Ascending aorta (tissue), 2 donors: ENCODE measurements at regions not wholly inside any gene's neighbourhood (a gene's known extent, or its start where the extent isn't known, plus 50 kb on each side); places are given as distances from the start of the nearest gene placed in this dataset.

ENCODE experiments used
- DNase-seq, 2 donors: peaks; one replicate each; pipeline ENCODE4 v3.0.0-alpha.2; 2019; ENCODE audit warnings: low spot score in 2 of 2
- H3K27ac ChIP-seq, 2 donors: fragments of 200-600 bp; sonication (generic); one replicate each; pipeline ENCODE4 v1.5.1; 2016 to 2017; ENCODE audit warnings: mild to moderate bottlenecking in 1 of 2
- H3K27me3 ChIP-seq: fragments of 200-600 bp; sonication (generic); one replicate; pipeline ENCODE4 v1.5.1; 2017
- H3K36me3 ChIP-seq, 2 donors: fragments of 200-600 bp; sonication (generic); one replicate each; pipeline ENCODE4 v1.5.1; 2016
- H3K4me1 ChIP-seq, 2 donors: fragments of 200-600 bp; sonication (generic); one replicate each; pipeline ENCODE4 v1.5.1; 2016 to 2017; ENCODE audit warnings: mild to moderate bottlenecking in 1 of 2
- H3K4me3 ChIP-seq, 2 donors: fragments of 200-600 bp; sonication (generic); one replicate each; pipeline ENCODE4 v1.5.1; 2016 to 2017; ENCODE audit warnings: mild to moderate bottlenecking in 1 of 2
- H3K9me3 ChIP-seq, 2 donors: fragments of 200-600 bp; sonication (generic); one replicate each; pipeline ENCODE4 v1.5.1; 2016
- intact Hi-C: fragments of 100-400 bp; cut with DNase I; formaldehyde crosslinking; loops from one replicate; pipeline ENCODE4 v1.15.1; 2023
- TF ChIP-seq, protein P1 (sequence below), 3 experiments: fragments of 200-600 bp in 2 of 3; fragments of 450-650 bp in 1 of 3; sonication (generic) in 2 of 3; IDR thresholded peaks; one replicate each; pipeline ENCODE4 v1.5.1; 2016 to 2019; ENCODE audit warnings: antibody characterized with exemption in 3 of 3, mild to moderate bottlenecking in 1 of 3, moderate library complexity in 1 of 3

DNA sequence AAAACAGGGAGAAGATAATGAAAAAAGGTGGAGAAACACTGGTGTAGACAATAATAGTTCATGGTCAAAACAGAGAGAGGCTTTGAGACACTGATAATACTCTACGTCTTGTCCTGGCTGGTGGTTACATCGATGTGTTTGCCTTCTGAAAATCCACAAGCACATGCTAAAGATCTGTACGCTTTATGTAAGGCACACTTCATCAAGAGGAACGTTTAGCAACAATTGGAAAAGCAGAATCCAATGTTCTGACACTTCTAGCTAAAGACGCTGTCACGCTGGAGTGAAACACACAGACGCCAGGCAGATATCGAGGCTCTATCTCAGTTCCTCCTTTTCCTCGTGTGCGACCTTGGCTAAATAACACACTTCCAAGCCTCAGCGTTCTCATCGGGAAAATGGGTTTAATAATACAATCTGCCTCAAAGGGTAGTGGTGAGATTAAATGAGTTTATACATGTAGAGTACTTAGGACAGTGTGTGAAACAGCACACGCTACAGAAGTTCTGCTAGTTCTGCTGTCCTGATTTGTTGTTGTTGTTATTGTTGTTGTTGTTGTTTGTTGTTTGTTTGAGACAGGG, 386.1 kb downstream of the SETD4 start:
- DNase-seq, result no peak
- intact Hi-C loops, result no loop called here
- H3K36me3 ChIP-seq, result no peaks in the 10 kb centered on the region
- no peak overlapping the region for H3K4me3 ChIP-seq
- no peaks in the 10 kb centered on the region for H3K4me1 ChIP-seq
- H3K9me3 ChIP-seq, result no peaks in the 10 kb centered on the region
- TF ChIP-seq, protein P1, sequence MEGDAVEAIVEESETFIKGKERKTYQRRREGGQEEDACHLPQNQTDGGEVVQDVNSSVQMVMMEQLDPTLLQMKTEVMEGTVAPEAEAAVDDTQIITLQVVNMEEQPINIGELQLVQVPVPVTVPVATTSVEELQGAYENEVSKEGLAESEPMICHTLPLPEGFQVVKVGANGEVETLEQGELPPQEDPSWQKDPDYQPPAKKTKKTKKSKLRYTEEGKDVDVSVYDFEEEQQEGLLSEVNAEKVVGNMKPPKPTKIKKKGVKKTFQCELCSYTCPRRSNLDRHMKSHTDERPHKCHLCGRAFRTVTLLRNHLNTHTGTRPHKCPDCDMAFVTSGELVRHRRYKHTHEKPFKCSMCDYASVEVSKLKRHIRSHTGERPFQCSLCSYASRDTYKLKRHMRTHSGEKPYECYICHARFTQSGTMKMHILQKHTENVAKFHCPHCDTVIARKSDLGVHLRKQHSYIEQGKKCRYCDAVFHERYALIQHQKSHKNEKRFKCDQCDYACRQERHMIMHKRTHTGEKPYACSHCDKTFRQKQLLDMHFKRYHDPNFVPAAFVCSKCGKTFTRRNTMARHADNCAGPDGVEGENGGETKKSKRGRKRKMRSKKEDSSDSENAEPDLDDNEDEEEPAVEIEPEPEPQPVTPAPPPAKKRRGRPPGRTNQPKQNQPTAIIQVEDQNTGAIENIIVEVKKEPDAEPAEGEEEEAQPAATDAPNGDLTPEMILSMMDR (IDR thresholded peaks at IDR 0.05), result no peak
- H3K27me3 ChIP-seq, result no peaks in the 10 kb centered on the region
- H3K27ac ChIP-seq, result no peak overlapping the region

DNA sequence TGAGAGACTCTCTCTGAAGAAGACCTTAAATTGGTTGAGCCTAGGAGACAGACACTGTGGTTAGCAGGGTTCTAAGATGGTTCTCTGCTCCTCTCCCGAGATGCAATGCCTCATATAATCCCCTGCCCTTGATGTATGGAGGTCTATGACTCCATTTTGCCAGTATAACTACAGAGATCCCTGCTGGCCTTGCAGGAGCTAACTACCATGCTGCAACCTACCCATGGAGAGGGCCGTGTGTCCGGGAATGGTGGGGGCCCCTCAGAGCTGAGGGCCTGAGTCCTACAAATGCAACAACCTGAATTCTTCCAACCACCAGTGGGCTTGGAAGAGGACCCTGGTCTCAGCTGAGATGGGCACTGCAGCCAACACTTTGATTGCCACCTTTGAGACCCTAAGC, 388.0 kb downstream of the SETD4 start:
- intact Hi-C loops, result no loop called here
- TF ChIP-seq, protein P1 (IDR thresholded peaks at IDR 0.05), result no peak
- Histone ChIP-seq H3K27me3 (no peaks in the 10 kb centered on the region), H3K4me3 (no peak overlapping the region), H3K36me3 (no peaks in the 10 kb centered on the region), H3K4me1 (no peaks in the 10 kb centered on the region), H3K9me3 (no peaks in the 10 kb centered on the region), H3K27ac (no peak overlapping the region)
- DNase-seq, result no peak

DNA sequence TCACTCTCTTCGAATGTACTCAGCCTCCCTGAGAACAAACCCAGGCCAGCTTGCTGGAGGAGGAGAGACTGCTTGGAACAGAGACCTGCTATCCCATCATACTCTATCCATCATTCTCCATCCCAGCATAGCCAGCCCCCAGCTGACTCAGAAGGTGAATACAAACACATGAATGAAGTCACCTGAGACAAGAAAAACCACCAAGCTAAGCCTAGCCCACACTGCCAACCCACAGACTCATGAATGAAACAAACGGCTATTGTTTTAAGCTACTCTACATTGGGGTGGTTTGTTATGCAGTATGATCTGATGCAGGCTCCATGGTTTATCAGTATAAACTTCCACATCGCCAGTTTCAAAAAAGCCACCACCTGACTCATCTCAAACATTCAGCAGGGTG, 395.6 kb downstream of the SETD4 start:
- Histone ChIP-seq H3K9me3 (no peaks in the 10 kb centered on the region), H3K4me3 (no peak overlapping the region), H3K27ac (no peak overlapping the region), H3K4me1 (no peaks in the 10 kb centered on the region), H3K36me3 (no peaks in the 10 kb centered on the region), H3K27me3 (no peaks in the 10 kb centered on the region)
- DNase-seq, result no peak
- intact Hi-C loops, result no loop called here
- TF ChIP-seq, protein P1 (IDR thresholded peaks at IDR 0.05), result no peak

DNA sequence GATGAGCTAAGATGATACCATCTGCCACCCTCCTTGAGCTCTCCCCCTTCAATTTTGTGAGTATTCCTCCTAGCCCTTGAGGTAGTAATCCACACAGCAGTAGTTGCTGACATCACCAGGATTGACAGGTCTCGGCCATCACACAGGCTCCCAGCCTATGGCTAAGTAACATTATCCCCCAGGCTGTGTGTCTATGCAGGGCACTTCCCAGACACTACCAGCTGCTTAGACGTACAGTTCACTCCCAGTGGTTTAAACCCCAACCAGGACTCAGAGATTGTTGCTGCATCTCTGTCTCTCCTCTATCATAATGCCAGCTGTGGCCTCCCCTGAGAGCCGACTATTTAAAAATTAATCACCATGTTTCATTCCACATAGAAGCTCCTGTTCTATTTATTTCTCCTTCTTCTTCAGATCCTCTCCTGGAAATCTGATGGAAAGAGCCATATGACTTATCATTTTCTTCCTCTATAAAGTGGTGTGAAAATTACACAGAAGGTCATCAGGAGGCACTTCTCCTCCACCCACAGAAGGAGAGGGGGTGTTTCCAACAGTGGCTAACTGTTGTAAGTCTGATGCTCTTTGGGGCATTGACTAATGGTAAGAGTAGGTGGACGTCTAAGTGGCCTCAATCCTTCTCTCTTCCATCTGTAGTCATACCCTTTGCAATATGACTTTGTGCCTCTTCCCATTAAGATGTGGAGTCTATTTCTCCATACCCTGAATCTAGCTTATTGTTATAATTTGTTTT, 396.3 kb downstream of the SETD4 start:
- TF ChIP-seq, protein P1 (IDR thresholded peaks at IDR 0.05), result no peak
- no peaks in the 10 kb centered on the region for H3K4me1 ChIP-seq
- no peak for DNase-seq
- intact Hi-C loops, result no loop called here
- no peak overlapping the region for H3K4me3 ChIP-seq
- no peaks in the 10 kb centered on the region for H3K9me3 ChIP-seq
- H3K27ac ChIP-seq, result no peak overlapping the region
- H3K27me3 ChIP-seq, result no peaks in the 10 kb centered on the region
- H3K36me3 ChIP-seq, result no peaks in the 10 kb centered on the region

DNA sequence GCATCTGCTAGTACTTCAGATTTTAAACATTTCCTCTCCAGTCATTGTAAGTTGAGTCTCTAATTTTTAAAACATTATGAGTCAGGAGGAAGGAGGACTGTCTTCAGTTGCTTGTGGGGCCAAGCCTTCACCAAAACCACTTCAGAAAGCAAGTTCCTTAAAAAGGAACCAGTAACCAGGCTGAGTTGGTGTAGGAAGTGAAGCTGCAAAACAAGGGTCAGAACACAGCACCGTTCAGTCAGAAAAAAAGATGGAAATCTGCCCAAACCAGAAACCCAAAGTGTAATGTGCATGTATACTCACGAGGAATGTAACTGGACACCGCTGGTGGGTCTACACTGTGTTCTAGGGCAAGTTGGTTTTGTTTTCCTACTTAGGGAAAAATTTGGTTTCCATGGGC, 402.1 kb downstream of the SETD4 start:
- TF ChIP-seq, protein P1 (IDR thresholded peaks at IDR 0.05), result no peak

More for the DNA sequence above, 402.1 kb downstream of the SETD4 start:
- Histone ChIP-seq H3K27ac (no peak overlapping the region), H3K9me3 (no peaks in the 10 kb centered on the region), H3K27me3 (no peaks in the 10 kb centered on the region), H3K4me1 (no peaks in the 10 kb centered on the region), H3K36me3 (no peaks in the 10 kb centered on the region), H3K4me3 (no peak overlapping the region)
- no peak for DNase-seq
- intact Hi-C loops, result no loop called here
